ENCODE measurements at regions not wholly inside any gene's neighbourhood (a gene's known extent, or its start where the extent isn't known, plus 50 kb on each side); places are given as distances from the start of the nearest gene placed in this dataset.

DNA sequence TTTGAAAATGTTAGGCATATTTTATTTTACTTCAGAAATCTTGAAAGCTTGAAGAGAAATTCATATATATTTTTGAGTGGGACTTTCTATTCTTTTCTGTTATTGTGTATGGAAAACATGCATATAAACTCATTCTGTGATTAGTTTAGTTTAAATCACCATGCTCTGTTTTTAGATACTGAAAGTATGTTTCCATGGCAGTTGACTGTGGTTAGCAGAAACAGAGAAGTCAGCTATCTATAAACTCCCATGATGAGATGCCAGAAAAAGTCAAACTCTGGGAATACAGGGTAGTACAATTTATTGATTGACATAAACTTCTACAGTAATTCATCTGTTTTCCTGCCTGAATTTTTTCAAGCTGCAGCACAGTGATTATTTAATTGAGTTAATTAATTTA, 905.3 kb upstream of the VRK2 start:
- H3K27me3 ChIP-seq (ENCODE audit: control insufficient read depth in 2 of 2, insufficient read depth in 2 of 2, low read length in 2 of 2), result no peaks in the 10 kb centered on the region
- H3K9me1 ChIP-seq (replicated peaks; ENCODE audit: control insufficient read depth, extremely low read depth, insufficient read depth, low read length), result no peaks in the 10 kb centered on the region
- POLR2A ChIA-PET, result no interaction called here
- CTCF ChIA-PET, result no interaction called here
- DNase-seq (ENCODE audit: low read depth, low spot score) (no peak), FAIRE-seq (no peak)
- dilution Hi-C loops (cut with MboI; ENCODE audit: extremely low pct_ligation_motif_present, low sequenced_read_pairs), result no loop called here
- H3K27ac ChIP-seq (ENCODE audit: insufficient read depth, low read depth, low read length), result no peak overlapping the region
- H3K79me2 ChIP-seq (ENCODE audit: control insufficient read depth, insufficient read depth, low read length), result no peaks in the 10 kb centered on the region
- intact Hi-C loops (cut with micrococcal nuclease), result no loop called here
- BruUV-seq (replicated peaks), result no TSS peak
- H3K4me3 ChIP-seq (replicated peaks in 1 of 3; ENCODE audit: insufficient read depth in 1 of 3, low read depth in 1 of 3, low read length in 3 of 3), result no peak overlapping the region
- no peaks in the 10 kb centered on the region for H3K9me3 ChIP-seq (replicated peaks; ENCODE audit: control insufficient read depth, insufficient read depth, low read length)
- TF ChIP-seq POLR2AphosphoS5 (IDR thresholded peaks at IDR 0.05; ENCODE audit: insufficient read depth, low read depth, low read length) (no peak), EZH2 (IDR thresholded peaks at IDR 0.05; ENCODE audit: borderline replicate concordance, low read depth, low read length, severe bottlenecking) (no peak), JUN (IDR thresholded peaks at IDR 0.05; ENCODE audit: borderline replicate concordance, insufficient read depth, insufficient read length, low read depth) (no peak), GATA2 (IDR thresholded peaks at IDR 0.05; ENCODE audit: insufficient read depth, insufficient read length, low read depth, low read length) (no peak), POLR2A (IDR thresholded peaks at IDR 0.05; ENCODE audit: low read depth, low read length) (no peak), MYC (IDR thresholded peaks at IDR 0.05; ENCODE audit: low read depth, low read length) (no peak)
- TF ChIP-seq, protein P1, sequence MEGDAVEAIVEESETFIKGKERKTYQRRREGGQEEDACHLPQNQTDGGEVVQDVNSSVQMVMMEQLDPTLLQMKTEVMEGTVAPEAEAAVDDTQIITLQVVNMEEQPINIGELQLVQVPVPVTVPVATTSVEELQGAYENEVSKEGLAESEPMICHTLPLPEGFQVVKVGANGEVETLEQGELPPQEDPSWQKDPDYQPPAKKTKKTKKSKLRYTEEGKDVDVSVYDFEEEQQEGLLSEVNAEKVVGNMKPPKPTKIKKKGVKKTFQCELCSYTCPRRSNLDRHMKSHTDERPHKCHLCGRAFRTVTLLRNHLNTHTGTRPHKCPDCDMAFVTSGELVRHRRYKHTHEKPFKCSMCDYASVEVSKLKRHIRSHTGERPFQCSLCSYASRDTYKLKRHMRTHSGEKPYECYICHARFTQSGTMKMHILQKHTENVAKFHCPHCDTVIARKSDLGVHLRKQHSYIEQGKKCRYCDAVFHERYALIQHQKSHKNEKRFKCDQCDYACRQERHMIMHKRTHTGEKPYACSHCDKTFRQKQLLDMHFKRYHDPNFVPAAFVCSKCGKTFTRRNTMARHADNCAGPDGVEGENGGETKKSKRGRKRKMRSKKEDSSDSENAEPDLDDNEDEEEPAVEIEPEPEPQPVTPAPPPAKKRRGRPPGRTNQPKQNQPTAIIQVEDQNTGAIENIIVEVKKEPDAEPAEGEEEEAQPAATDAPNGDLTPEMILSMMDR (IDR thresholded peaks at IDR 0.05; ENCODE audit: extremely low read depth in 1 of 2, insufficient read depth in 1 of 2, low read depth in 1 of 2, low read length in 2 of 2), result no peak
- H3K36me3 ChIP-seq (ENCODE audit: control insufficient read depth in 2 of 2, extremely low read depth in 1 of 2, insufficient read depth in 2 of 2, low read length in 2 of 2), result no peaks in the 10 kb centered on the region
- H3K9ac ChIP-seq (replicated peaks; ENCODE audit: extremely low read depth, insufficient read depth, low read length), result no peak overlapping the region
- no peaks in the 10 kb centered on the region for H3K4me1 ChIP-seq (ENCODE audit: control insufficient read depth, extremely low read depth, insufficient read depth, low read length)
- no peak overlapping the region for H3K4me2 ChIP-seq (ENCODE audit: insufficient read depth, low read length)
- H2AFZ ChIP-seq (ENCODE audit: low read depth, low read length), result no peak overlapping the region
- H4K20me1 ChIP-seq (replicated peaks; ENCODE audit: control insufficient read depth, extremely low read depth, insufficient read depth, low read length), result no peaks in the 10 kb centered on the region

DNA sequence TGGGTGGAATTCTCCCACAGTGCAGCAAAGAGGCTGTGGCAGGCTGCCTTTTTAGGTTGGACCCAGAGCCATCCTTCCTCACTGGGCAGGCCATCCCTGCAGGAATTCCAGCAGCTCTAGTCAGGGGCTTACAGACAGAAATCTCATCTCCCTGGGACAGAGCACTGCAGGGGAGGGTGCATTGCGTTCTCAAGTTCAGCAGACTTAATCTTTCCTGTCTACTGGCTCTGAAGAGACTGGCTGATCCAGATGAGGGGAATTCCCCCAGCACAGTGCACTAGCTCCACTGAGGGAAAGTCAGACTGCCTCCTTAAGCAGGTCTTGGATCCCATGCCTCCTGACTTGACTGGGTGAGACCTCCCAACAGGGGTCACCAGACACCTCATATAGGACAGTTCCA, 899.7 kb upstream of the VRK2 start:
- FAIRE-seq, result no peak

More for the DNA sequence above, 899.7 kb upstream of the VRK2 start:
- Histone ChIP-seq H3K79me2 (ENCODE audit: control insufficient read depth, insufficient read depth, low read length) (no peaks in the 10 kb centered on the region), H3K9me1 (replicated peaks; ENCODE audit: control insufficient read depth, extremely low read depth, insufficient read depth, low read length) (no peaks in the 10 kb centered on the region), H3K4me2 (ENCODE audit: insufficient read depth, low read length) (no peak overlapping the region), H3K9ac (replicated peaks; ENCODE audit: extremely low read depth, insufficient read depth, low read length) (no peak overlapping the region), H3K27ac (ENCODE audit: insufficient read depth, low read depth, low read length) (no peak overlapping the region), H2AFZ (ENCODE audit: low read depth, low read length) (no peak overlapping the region), H4K20me1 (replicated peaks; ENCODE audit: control insufficient read depth, extremely low read depth, insufficient read depth, low read length) (no peaks in the 10 kb centered on the region), H3K9me3 (replicated peaks; ENCODE audit: control insufficient read depth, insufficient read depth, low read length) (no peaks in the 10 kb centered on the region), H3K4me3 (replicated peaks in 1 of 3; ENCODE audit: insufficient read depth in 1 of 3, low read depth in 1 of 3, low read length in 3 of 3) (no peak overlapping the region), H3K27me3 (ENCODE audit: control insufficient read depth in 2 of 2, insufficient read depth in 2 of 2, low read length in 2 of 2) (no peaks in the 10 kb centered on the region), H3K36me3 (ENCODE audit: control insufficient read depth in 2 of 2, extremely low read depth in 1 of 2, insufficient read depth in 2 of 2, low read length in 2 of 2) (no peaks in the 10 kb centered on the region), H3K4me1 (ENCODE audit: control insufficient read depth, extremely low read depth, insufficient read depth, low read length) (no peaks in the 10 kb centered on the region)
- BruUV-seq (replicated peaks), result no TSS peak
- ChIA-PET POLR2A (no interaction called here), CTCF (no interaction called here)
- no peak for DNase-seq (ENCODE audit: low read depth, low spot score)
- dilution Hi-C loops (cut with MboI; ENCODE audit: extremely low pct_ligation_motif_present, low sequenced_read_pairs), result no loop called here
- TF ChIP-seq JUN (IDR thresholded peaks at IDR 0.05; ENCODE audit: borderline replicate concordance, insufficient read depth, insufficient read length, low read depth) (no peak), GATA2 (IDR thresholded peaks at IDR 0.05; ENCODE audit: insufficient read depth, insufficient read length, low read depth, low read length) (no peak), MYC (IDR thresholded peaks at IDR 0.05; ENCODE audit: low read depth, low read length) (no peak), FOS (IDR thresholded peaks at IDR 0.05; ENCODE audit: borderline replicate concordance, insufficient read depth, low read length) (no peak), POLR2AphosphoS5 (IDR thresholded peaks at IDR 0.05; ENCODE audit: insufficient read depth, low read depth, low read length) (no peak), EZH2 (IDR thresholded peaks at IDR 0.05; ENCODE audit: borderline replicate concordance, low read depth, low read length, severe bottlenecking) (no peak), POLR2A (IDR thresholded peaks at IDR 0.05; ENCODE audit: low read depth, low read length) (no peak)
- TF ChIP-seq, protein P1 (IDR thresholded peaks at IDR 0.05; ENCODE audit: extremely low read depth in 1 of 2, insufficient read depth in 1 of 2, low read depth in 1 of 2, low read length in 2 of 2), result no peak
- TF ChIP-seq, protein P2, sequence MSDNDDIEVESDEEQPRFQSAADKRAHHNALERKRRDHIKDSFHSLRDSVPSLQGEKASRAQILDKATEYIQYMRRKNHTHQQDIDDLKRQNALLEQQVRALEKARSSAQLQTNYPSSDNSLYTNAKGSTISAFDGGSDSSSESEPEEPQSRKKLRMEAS (IDR thresholded peaks at IDR 0.05; ENCODE audit: insufficient read depth, insufficient read length), result no peak
- intact Hi-C loops (cut with micrococcal nuclease), result no loop called here

All from endothelial cell of umbilical vein (primary cell).